Neural progenitor cell (in vitro differentiated cells): ENCODE measurements at regions not wholly inside any gene's neighbourhood (a gene's known extent, or its start where the extent isn't known, plus 50 kb on each side); places are given as distances from the start of the nearest gene placed in this dataset.

Source experiments
- DNase-seq: peaks from one replicate; pipeline ENCODE4 v3.0.0-alpha.2; 2016; ENCODE audit warnings: low spot score
- H2AFZ ChIP-seq: fragments of 200-600 bp; sonication (generic); replicated peaks from 2 replicates; pipeline ENCODE4 v1.6.1; 2016; ENCODE audit warnings: antibody characterized with exemption
- H3F3A ChIP-seq: fragments of 200-600 bp; sonication (generic); 2 replicates; pipeline ENCODE4 v1.6.1; 2016; ENCODE audit warnings: antibody characterized with exemption, low read depth
- H3K27ac ChIP-seq: fragments of 200-600 bp; sonication (generic); 2 replicates; pipeline ENCODE4 v1.5.1; 2016; ENCODE audit warnings: mild to moderate bottlenecking
- H3K27me3 ChIP-seq: fragments of 200-600 bp; sonication (generic); 2 replicates; pipeline ENCODE4 v1.6.1; 2016; ENCODE audit warnings: mild to moderate bottlenecking, moderate library complexity
- H3K36me3 ChIP-seq: fragments of 200-600 bp; sonication (generic); 2 replicates; pipeline ENCODE4 v1.5.1; 2016
- H3K4me1 ChIP-seq: fragments of 200-600 bp; sonication (generic); 2 replicates; pipeline ENCODE4 v1.6.1; 2016; ENCODE audit warnings: mixed run types
- H3K4me2 ChIP-seq: fragments of 200-600 bp; sonication (generic); 2 replicates; pipeline ENCODE4 v1.6.1; 2016
- H3K4me3 ChIP-seq: fragments of 200-600 bp; sonication (generic); 2 replicates; pipeline ENCODE4 v1.5.1; 2016
- H3K79me2 ChIP-seq: fragments of 200-600 bp; sonication (generic); 2 replicates; pipeline ENCODE4 v1.6.1; 2016; ENCODE audit warnings: low read depth
- H3K9ac ChIP-seq: fragments of 200-600 bp; sonication (generic); 2 replicates; pipeline ENCODE4 v1.6.1; 2016
- H3K9me3 ChIP-seq: fragments of 200-600 bp; sonication (generic); 2 replicates; pipeline ENCODE4 v1.5.1; 2016; ENCODE audit warnings: low read depth
- H4K20me1 ChIP-seq: fragments of 200-600 bp; sonication (generic); 2 replicates; pipeline ENCODE4 v1.6.1; 2016; ENCODE audit warnings: low read depth
- H3K27ac Mint-ChIP-seq: 3 replicates; pipeline ENCODE4 v1.8.0; 2021; ENCODE audit warnings: mixed read lengths
- H3K27me3 Mint-ChIP-seq: 2 replicates; pipeline ENCODE4 v1.8.0; 2022; ENCODE audit warnings: low read depth, mild to moderate bottlenecking, inconsistent platforms, moderate library complexity, mixed read lengths; ENCODE audit not compliant: insufficient read depth
- H3K36me3 Mint-ChIP-seq: 3 replicates; pipeline ENCODE4 v1.8.0; 2021; ENCODE audit warnings: mixed read lengths
- H3K4me1 Mint-ChIP-seq: 3 replicates; pipeline ENCODE4 v1.8.0; 2021; ENCODE audit warnings: mixed read lengths
- H3K4me3 Mint-ChIP-seq: 3 replicates; pipeline ENCODE4 v1.8.0; 2021; ENCODE audit warnings: mild to moderate bottlenecking, moderate library complexity, mixed read lengths
- H3K9me3 Mint-ChIP-seq: 3 replicates; pipeline ENCODE4 v1.8.0; 2020; ENCODE audit warnings: mixed read lengths
- EZH2 ChIP-seq: fragments of 200-600 bp; sonication (generic); IDR thresholded peaks from 2 replicates; pipeline ENCODE4 v1.6.1; 2017; ENCODE audit warnings: antibody characterized with exemption, mild to moderate bottlenecking, moderate library complexity
- EZH2phosphoT487 ChIP-seq: fragments of 200-600 bp; sonication (generic); IDR thresholded peaks from 2 replicates; pipeline ENCODE4 v1.6.1; 2017; ENCODE audit warnings: antibody characterized with exemption
- TF ChIP-seq, protein P1 (sequence below): fragments of 200-600 bp; sonication (generic); IDR thresholded peaks from 2 replicates; pipeline ENCODE4 v1.5.1; 2017; ENCODE audit warnings: antibody characterized with exemption, mild to moderate bottlenecking

DNA sequence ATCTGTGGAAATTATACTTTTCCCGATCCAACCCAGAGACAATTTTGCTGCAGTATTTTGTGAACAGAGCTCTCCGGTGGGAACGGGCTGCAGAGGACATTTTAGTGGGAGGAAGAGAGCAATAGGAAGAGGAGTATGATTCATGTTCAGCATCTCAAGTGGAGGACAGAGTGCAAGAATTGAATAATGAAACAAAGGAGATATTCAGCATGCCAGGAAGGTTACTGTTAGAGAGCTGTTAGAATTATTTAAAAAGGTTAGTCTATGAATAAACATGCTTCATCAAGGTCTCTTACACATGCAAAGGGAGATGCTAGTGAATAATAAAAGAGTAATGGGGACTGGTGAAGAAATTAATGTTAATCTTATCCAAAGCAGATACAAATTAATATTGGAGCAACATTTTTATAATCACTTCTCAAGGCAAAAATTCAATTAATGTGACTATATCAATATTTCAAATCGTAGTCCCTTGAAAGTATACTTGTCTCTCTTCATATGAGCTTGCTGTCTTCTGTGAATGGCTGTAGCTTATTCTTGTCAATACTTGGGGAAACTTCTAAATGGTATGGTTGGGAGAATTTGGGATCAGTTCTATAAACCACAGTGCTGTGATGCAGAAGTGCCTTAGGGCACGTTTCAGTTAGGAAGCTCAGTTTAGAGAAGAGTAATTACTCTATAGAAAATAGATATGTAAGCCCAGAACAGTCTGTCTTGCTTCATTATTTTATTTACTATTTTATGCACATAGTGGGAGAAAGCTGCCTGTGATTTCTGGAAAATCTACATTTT is 1165.8 kb downstream of the OLFM4 start:
- no peaks in the 10 kb centered on the region for H3F3A ChIP-seq
- Mint-ChIP-seq H3K27me3 (no peaks in the 10 kb centered on the region), H3K36me3 (no peaks in the 10 kb centered on the region), H3K4me1 (peaks cover 6% of the 10 kb centered on the region), H3K9me3 (no peaks in the 10 kb centered on the region), H3K27ac (no peak overlapping the region), H3K4me3 (no peak overlapping the region)
- no peak overlapping the region for H3K27ac ChIP-seq
- no peak for TF ChIP-seq EZH2
- TF ChIP-seq EZH2phosphoT487 = no peak
- TF ChIP-seq, protein P1, sequence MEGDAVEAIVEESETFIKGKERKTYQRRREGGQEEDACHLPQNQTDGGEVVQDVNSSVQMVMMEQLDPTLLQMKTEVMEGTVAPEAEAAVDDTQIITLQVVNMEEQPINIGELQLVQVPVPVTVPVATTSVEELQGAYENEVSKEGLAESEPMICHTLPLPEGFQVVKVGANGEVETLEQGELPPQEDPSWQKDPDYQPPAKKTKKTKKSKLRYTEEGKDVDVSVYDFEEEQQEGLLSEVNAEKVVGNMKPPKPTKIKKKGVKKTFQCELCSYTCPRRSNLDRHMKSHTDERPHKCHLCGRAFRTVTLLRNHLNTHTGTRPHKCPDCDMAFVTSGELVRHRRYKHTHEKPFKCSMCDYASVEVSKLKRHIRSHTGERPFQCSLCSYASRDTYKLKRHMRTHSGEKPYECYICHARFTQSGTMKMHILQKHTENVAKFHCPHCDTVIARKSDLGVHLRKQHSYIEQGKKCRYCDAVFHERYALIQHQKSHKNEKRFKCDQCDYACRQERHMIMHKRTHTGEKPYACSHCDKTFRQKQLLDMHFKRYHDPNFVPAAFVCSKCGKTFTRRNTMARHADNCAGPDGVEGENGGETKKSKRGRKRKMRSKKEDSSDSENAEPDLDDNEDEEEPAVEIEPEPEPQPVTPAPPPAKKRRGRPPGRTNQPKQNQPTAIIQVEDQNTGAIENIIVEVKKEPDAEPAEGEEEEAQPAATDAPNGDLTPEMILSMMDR = no peak
- no peak for DNase-seq
- H3K4me2 ChIP-seq = no peak overlapping the region
- H3K27me3 ChIP-seq = no peaks in the 10 kb centered on the region
- H2AFZ ChIP-seq = peak overlapping the region; percentile 20
- no peaks in the 10 kb centered on the region for H4K20me1 ChIP-seq
- no peak overlapping the region for H3K4me3 ChIP-seq
- no peaks in the 10 kb centered on the region for H3K9me3 ChIP-seq
- H3K36me3 ChIP-seq = no peaks in the 10 kb centered on the region
- H3K4me1 ChIP-seq = peaks cover 15% of the 10 kb centered on the region
- no peaks in the 10 kb centered on the region for H3K79me2 ChIP-seq
- H3K9ac ChIP-seq = no peak overlapping the region

DNA sequence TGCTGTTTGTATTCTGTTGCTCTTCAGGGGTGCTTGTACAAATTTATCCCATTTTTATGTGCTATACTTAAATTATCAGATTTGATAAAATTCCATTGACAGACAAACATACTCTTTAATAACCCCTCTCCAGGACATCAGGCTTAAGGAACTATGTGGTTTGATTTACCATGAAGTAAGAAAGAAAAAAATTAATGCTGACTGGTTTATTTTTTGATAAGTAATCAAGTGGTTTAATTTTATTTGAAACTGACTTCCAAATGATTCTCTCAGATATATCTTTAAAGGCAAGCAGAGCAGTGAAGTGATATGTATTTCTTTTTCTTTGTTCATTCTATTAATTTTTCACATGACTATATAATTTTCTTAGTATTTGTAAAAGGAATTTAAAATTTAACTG is 1168.1 kb downstream of the OLFM4 start:
- peaks cover 23% of the 10 kb centered on the region for H3K4me1 ChIP-seq
- Mint-ChIP-seq H3K4me3 (no peak overlapping the region), H3K4me1 (peaks cover 6% of the 10 kb centered on the region), H3K36me3 (no peaks in the 10 kb centered on the region), H3K27me3 (no peaks in the 10 kb centered on the region), H3K27ac (no peak overlapping the region), H3K9me3 (no peaks in the 10 kb centered on the region)
- no peaks in the 10 kb centered on the region for H3F3A ChIP-seq
- no peak overlapping the region for H3K9ac ChIP-seq
- H3K27me3 ChIP-seq = no peaks in the 10 kb centered on the region
- no peak overlapping the region for H2AFZ ChIP-seq
- no peaks in the 10 kb centered on the region for H3K79me2 ChIP-seq
- H3K36me3 ChIP-seq = no peaks in the 10 kb centered on the region
- H3K4me3 ChIP-seq = no peak overlapping the region
- DNase-seq = no peak
- H4K20me1 ChIP-seq = no peaks in the 10 kb centered on the region
- H3K4me2 ChIP-seq = no peak overlapping the region
- H3K27ac ChIP-seq = no peak overlapping the region
- TF ChIP-seq EZH2 = no peak
- TF ChIP-seq, protein P1 = no peak
- no peak for TF ChIP-seq EZH2phosphoT487
- no peaks in the 10 kb centered on the region for H3K9me3 ChIP-seq

DNA sequence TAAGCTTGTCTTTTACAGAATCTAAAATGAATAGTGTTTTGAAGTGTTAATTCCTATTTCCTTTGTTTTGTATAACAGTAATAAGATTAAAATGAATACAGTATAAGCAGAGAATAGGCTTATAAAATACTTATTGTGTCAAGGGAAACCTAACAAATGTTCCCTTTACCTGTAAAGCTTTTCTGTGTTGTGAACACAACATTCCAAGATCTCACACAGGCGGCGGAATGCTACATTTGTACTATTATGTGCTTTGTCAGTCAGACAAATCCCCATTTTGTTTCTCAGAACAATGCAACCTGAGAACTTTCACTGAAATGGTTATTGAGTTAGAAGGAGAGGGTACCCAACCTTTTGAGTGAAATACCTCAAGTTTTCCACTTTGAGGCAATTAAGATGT is 1170.3 kb downstream of the OLFM4 start:
- Histone ChIP-seq H3F3A (no peaks in the 10 kb centered on the region), H3K4me2 (peak overlapping the region; percentile 65), H3K27ac (peak overlapping the region; percentile 9), H4K20me1 (no peaks in the 10 kb centered on the region), H3K36me3 (no peaks in the 10 kb centered on the region), H3K9me3 (no peaks in the 10 kb centered on the region), H3K4me3 (no peak overlapping the region), H3K4me1 (peaks cover 23% of the 10 kb centered on the region), H3K27me3 (no peaks in the 10 kb centered on the region), H3K9ac (no peak overlapping the region), H3K79me2 (no peaks in the 10 kb centered on the region), H2AFZ (no peak overlapping the region)
- Mint-ChIP-seq H3K27me3 (no peaks in the 10 kb centered on the region), H3K27ac (no peak overlapping the region), H3K4me1 (peaks cover 6% of the 10 kb centered on the region), H3K9me3 (no peaks in the 10 kb centered on the region), H3K36me3 (no peaks in the 10 kb centered on the region), H3K4me3 (no peak overlapping the region)
- TF ChIP-seq EZH2phosphoT487 (no peak), EZH2 (no peak)
- TF ChIP-seq, protein P1 = no peak
- peak; percentile 75 for DNase-seq
